A549 (cell line): ENCODE measurements at regions not wholly inside any gene's neighbourhood (a gene's known extent, or its start where the extent isn't known, plus 50 kb on each side); places are given as distances from the start of the nearest gene placed in this dataset.

Source experiments
- ATAC-seq, 2 experiments: fragments of 200-7000 bp in 1 of 2; fragments of >200 bp in 1 of 2; cut with Nextera tagmentation in 1 of 2; cut with Tn5 transposase in 1 of 2; 3 replicates each; pipeline versions ENCODE4 v1.8.0 to v1.9.1; 2018 to 2020; ENCODE audit warnings: mild to moderate bottlenecking in 1 of 2, moderate library complexity in 1 of 2
- CTCF ChIA-PET: fragments of 300-600 bp; sonication (Branson Sonifier 250); formaldehyde crosslinking; extraction: SDS; loops from one replicate; lab custom pipeline; 2021; ENCODE audit warnings: antibody characterized with exemption, inconsistent platforms; lab: Yijun Ruan, JAX
- POLR2A ChIA-PET: fragments of 350-600 bp; formaldehyde crosslinking; extraction: SDS; loops from one replicate; lab custom pipeline; 2021; ENCODE audit warnings: antibody characterized with exemption, inconsistent platforms; lab: Yijun Ruan, JAX
- DNase-seq, 2 experiments: peaks; one replicate each; pipeline versions ENCODE4 v3.0.0 to v3.0.0-alpha.2; 2011 to 2016; ENCODE audit warnings: low read depth in 1 of 2, low spot score in 1 of 2
- FAIRE-seq: peaks from 2 replicates; lab custom pipeline; 2011; peaks lifted over from hg19 to GRCh38; lab: Jason Lieb, UNC
- H3K27ac ChIP-seq, 2 experiments: fragments of >200 bp; sonication (Bioruptor Twin); formaldehyde crosslinking; 3 replicates each; pipeline ENCODE4 v1.5.1; 2016 to 2017
- H3K4me1 ChIP-seq: fragments of >200 bp; sonication (Bioruptor Twin); formaldehyde crosslinking; 3 replicates; pipeline ENCODE4 v1.6.1; 2016
- H3K4me2 ChIP-seq: fragments of >200 bp; sonication (Bioruptor Twin); formaldehyde crosslinking; 3 replicates; pipeline ENCODE4 v1.6.1; 2016
- H3K4me3 ChIP-seq: fragments of >200 bp; sonication (Bioruptor Twin); formaldehyde crosslinking; 3 replicates; pipeline ENCODE4 v1.5.1; 2016
- H3K9me3 ChIP-seq: fragments of >200 bp; sonication (Bioruptor Twin); formaldehyde crosslinking; 3 replicates; pipeline ENCODE4 v1.6.1; 2016
- ATOH8 ChIP-seq: fragments of 250-450 bp; sonication (Bioruptor Pico); IDR thresholded peaks from 2 replicates; pipeline ENCODE4 v1.5.0; 2020; ENCODE audit warnings: low read depth, mild to moderate bottlenecking, moderate library complexity
- CBX8 ChIP-seq: fragments of 200-600 bp; sonication (generic); IDR thresholded peaks from 2 replicates; pipeline ENCODE4 v1.6.1; 2016
- CHD2 ChIP-seq: fragments of 150-350 bp; IDR thresholded peaks from 2 replicates; pipeline ENCODE4 v1.6.1; 2014; ENCODE audit warnings: low read length; ENCODE audit not compliant: partially characterized antibody
- EHMT2 ChIP-seq: fragments of 200-600 bp; sonication (generic); IDR thresholded peaks from 2 replicates; pipeline ENCODE4 v1.6.1; 2016; ENCODE audit warnings: antibody characterized with exemption, low read depth, mild to moderate bottlenecking, moderate library complexity
- HEYL ChIP-seq: fragments of 250-450 bp; sonication (Bioruptor Pico); IDR thresholded peaks from 2 replicates; pipeline ENCODE4 v1.8.0; 2021; ENCODE audit warnings: mild to moderate bottlenecking, moderate library complexity
- HOXB5 ChIP-seq: fragments of 250-450 bp; sonication (Bioruptor Pico); IDR thresholded peaks from 2 replicates; pipeline ENCODE4 v1.5.0; 2020; ENCODE audit warnings: mild to moderate bottlenecking, moderate library complexity
- JUNB ChIP-seq: fragments of >200 bp; sonication (Bioruptor Twin); formaldehyde crosslinking; IDR thresholded peaks from 2 replicates; pipeline ENCODE4 v1.6.1; 2016
- KDM5A ChIP-seq: fragments of 200-600 bp; sonication (generic); IDR thresholded peaks from 2 replicates; pipeline ENCODE4 v1.6.1; 2016; ENCODE audit warnings: antibody characterized with exemption, mild to moderate bottlenecking
- MYC ChIP-seq: IDR thresholded peaks from 2 replicates; pipeline ENCODE4 v1.6.1; 2012; ENCODE audit warnings: mild to moderate bottlenecking, inconsistent platforms, low read length, improper control_type of control experiment, borderline replicate concordance
- NPAS2 ChIP-seq: fragments of 250-450 bp; sonication (Bioruptor Pico); IDR thresholded peaks from 2 replicates; pipeline ENCODE4 v1.8.0; 2022; ENCODE audit warnings: mild to moderate bottlenecking, moderate library complexity, borderline replicate concordance
- POLR2AphosphoS2 ChIP-seq: conservative IDR thresholded peaks from 2 replicates; pipeline ENCODE4 v1.6.1; 2012; ENCODE audit warnings: low read length, improper control_type of control experiment, inconsistent platforms
- RCOR1 ChIP-seq: fragments of 150-350 bp; IDR thresholded peaks from 2 replicates; pipeline ENCODE4 v1.6.1; 2014; ENCODE audit warnings: antibody characterized with exemption, low read length, low read depth
- REST ChIP-seq: fragments of 200-600 bp; sonication (generic); IDR thresholded peaks from 2 replicates; pipeline ENCODE4 v1.6.1; 2016; ENCODE audit warnings: antibody characterized with exemption, mild to moderate bottlenecking, moderate library complexity
- USF2 ChIP-seq: fragments of 450-650 bp; IDR thresholded peaks from 2 replicates; pipeline ENCODE4 v1.6.1; 2014; ENCODE audit warnings: antibody characterized with exemption
- ZNF302 ChIP-seq: fragments of 250-450 bp; sonication (Bioruptor Pico); IDR thresholded peaks from 2 replicates; pipeline ENCODE4 v1.9.0; 2021; ENCODE audit warnings: inconsistent platforms, mild to moderate bottlenecking, moderate library complexity
- WGBS: methylation state at CpG from one replicate; pipeline ENCODE4 v1.1.6; 2017; ENCODE audit errors: missing lambda C conversion rate; 5-methylcytosine and 5-hydroxymethylcytosine counted together
- TF ChIP-seq, protein P1 (sequence below): fragments of >200 bp; sonication (Bioruptor Twin); formaldehyde crosslinking; IDR thresholded peaks from 2 replicates; pipeline ENCODE4 v1.6.1; 2016
- TF ChIP-seq, protein P2 (sequence below): fragments of >200 bp; sonication (Bioruptor Twin); formaldehyde crosslinking; IDR thresholded peaks from 3 replicates; pipeline ENCODE4 v1.6.1; 2016

DNA sequence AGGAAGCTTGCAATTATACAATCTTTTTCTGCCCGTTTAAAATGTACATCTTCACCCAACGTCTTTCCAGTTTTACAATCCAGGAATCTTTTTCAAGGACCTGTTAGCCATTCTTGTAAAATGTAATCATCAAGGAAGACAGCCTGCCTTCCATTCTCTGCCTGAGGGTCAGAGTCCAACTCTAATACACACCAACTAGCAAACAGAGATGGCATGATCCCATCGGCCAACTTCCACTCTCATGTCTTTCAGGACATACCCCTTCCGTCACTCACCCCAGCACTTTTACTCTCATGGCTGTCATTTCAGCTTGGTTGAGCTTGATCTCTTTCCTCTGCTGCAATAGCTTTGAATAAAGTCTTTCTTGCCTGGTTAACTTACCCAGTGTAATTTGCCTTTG lies 172.5 kb upstream of the NETO1 start:
- DNase-seq: peak in 1 of 2 experiments; percentile 8
- ChIA-PET CTCF (no interaction called here), POLR2A (no interaction called here)
- Histone ChIP-seq H3K4me1 (peaks cover 9% of the 10 kb centered on the region; the same call in 1 of the 3 replicates), H3K9me3 (no peaks in the 10 kb centered on the region), H3K4me2 (peak overlapping the region; percentile 37; the same call in 1 of the 3 replicates), H3K4me3 (no peak overlapping the region)
- peak in 1 of 2 experiments; percentile 58; a peak in 2 of 6 replicates for ATAC-seq
- FAIRE-seq: no peak
- TF ChIP-seq RCOR1 (no peak), CHD2 (no peak), NPAS2 (CRISPR knock-in tag) (no peak)
- TF ChIP-seq, protein P1, sequence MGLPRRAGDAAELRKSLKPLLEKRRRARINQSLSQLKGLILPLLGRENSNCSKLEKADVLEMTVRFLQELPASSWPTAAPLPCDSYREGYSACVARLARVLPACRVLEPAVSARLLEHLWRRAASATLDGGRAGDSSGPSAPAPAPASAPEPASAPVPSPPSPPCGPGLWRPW: no peak
- TF ChIP-seq, all 56 proteins: peak for 0
- 19% methylated on average over 4 of the region's 4 CpGs for WGBS
- no peak overlapping the region for H3K27ac ChIP-seq

- no peak for ATAC-seq
- no peak for DNase-seq
- no peak for FAIRE-seq
- Histone ChIP-seq H3K27ac (no peak overlapping the region), H3K4me3 (no peak overlapping the region), H3K9me3 (no peaks in the 10 kb centered on the region), H3K4me2 (no peak overlapping the region), H3K4me1 (peaks cover 2% of the 10 kb centered on the region; the same call in 1 of the 3 replicates)
- 36% methylated on average over 5 of the region's 5 CpGs for WGBS
- ChIA-PET POLR2A (no interaction called here), CTCF (interaction anchor here (0.6 kb wide), 1 partner anchor 125 kb away, joined by 3 read pairs; no protein-coding TSS in a partner anchor)
- TF ChIP-seq CBX8 (no peak), HEYL (CRISPR knock-in tag) (no peak), MYC (no peak), HOXB5 (CRISPR knock-in tag) (no peak), KDM5A (no peak), POLR2AphosphoS2 (no peak), REST (no peak), USF2 (no peak), RCOR1 (no peak), JUNB (no peak), EHMT2 (no peak), ZNF302 (CRISPR knock-in tag) (no peak), ATOH8 (CRISPR knock-in tag) (no peak)
- TF ChIP-seq, protein P2, sequence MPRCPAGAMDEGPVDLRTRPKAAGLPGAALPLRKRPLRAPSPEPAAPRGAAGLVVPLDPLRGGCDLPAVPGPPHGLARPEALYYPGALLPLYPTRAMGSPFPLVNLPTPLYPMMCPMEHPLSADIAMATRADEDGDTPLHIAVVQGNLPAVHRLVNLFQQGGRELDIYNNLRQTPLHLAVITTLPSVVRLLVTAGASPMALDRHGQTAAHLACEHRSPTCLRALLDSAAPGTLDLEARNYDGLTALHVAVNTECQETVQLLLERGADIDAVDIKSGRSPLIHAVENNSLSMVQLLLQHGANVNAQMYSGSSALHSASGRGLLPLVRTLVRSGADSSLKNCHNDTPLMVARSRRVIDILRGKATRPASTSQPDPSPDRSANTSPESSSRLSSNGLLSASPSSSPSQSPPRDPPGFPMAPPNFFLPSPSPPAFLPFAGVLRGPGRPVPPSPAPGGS: no peak
Observed at GRCh38 chr18:73038336-73038735, 170.5 kb upstream of the NETO1 start.
